ENCODE measurements at regions not wholly inside any gene's neighbourhood (a gene's known extent, or its start where the extent isn't known, plus 50 kb on each side); places are given as distances from the start of the nearest gene placed in this dataset.

GRCh38 chr10:105742923-105743322 is 1101.8 kb downstream of the SORCS3 start:
- H2AFZ ChIP-seq (ENCODE audit: low read depth, low read length, severe bottlenecking): no peak overlapping the region
- H4K20me1 ChIP-seq (ENCODE audit: low read depth, low read length): no peaks in the 10 kb centered on the region
- no peak overlapping the region for H3K9ac ChIP-seq (ENCODE audit: low read length)
- no peaks in the 10 kb centered on the region for H3K9me2 ChIP-seq (replicated peaks; ENCODE audit: insufficient read depth, low read length)
- TF ChIP-seq EZH2phosphoT487 (conservative IDR thresholded peaks at IDR 0.05; ENCODE audit: low read length): no peak
- TF ChIP-seq CTCF (IDR thresholded peaks at IDR 0.05; ENCODE audit: insufficient read depth, low read length, poor library complexity, severe bottlenecking): no peak
- H3F3A ChIP-seq (ENCODE audit: insufficient read depth): no peaks in the 10 kb centered on the region
- H3K27ac ChIP-seq (ENCODE audit: low read depth, low read length): no peak overlapping the region
- no peaks in the 10 kb centered on the region for H3K9me3 ChIP-seq (ENCODE audit: insufficient read depth, low read length)
- no peak overlapping the region for H3K4me3 ChIP-seq (ENCODE audit: insufficient read depth, low read length, poor library complexity, severe bottlenecking)
- no peaks in the 10 kb centered on the region for H3K27me3 ChIP-seq (ENCODE audit: low read length)
- H3K36me3 ChIP-seq (ENCODE audit: low read length): no peaks in the 10 kb centered on the region
- H3K4me2 ChIP-seq (ENCODE audit: low read depth, low read length, poor library complexity, severe bottlenecking): no peak overlapping the region
- H3K79me2 ChIP-seq (ENCODE audit: insufficient read depth, low read length): no peaks in the 10 kb centered on the region

GRCh38 chr10:105742184-105742583 is 1101.1 kb downstream of the SORCS3 start:
- Histone ChIP-seq H3K9me2 (replicated peaks; ENCODE audit: insufficient read depth, low read length) (no peaks in the 10 kb centered on the region), H2AFZ (ENCODE audit: low read depth, low read length, severe bottlenecking) (no peak overlapping the region), H3K4me2 (ENCODE audit: low read depth, low read length, poor library complexity, severe bottlenecking) (no peak overlapping the region), H3K9me3 (ENCODE audit: insufficient read depth, low read length) (no peaks in the 10 kb centered on the region), H3K27ac (ENCODE audit: low read depth, low read length) (no peak overlapping the region), H3K79me2 (ENCODE audit: insufficient read depth, low read length) (no peaks in the 10 kb centered on the region), H3K4me3 (ENCODE audit: insufficient read depth, low read length, poor library complexity, severe bottlenecking) (no peak overlapping the region), H3K36me3 (ENCODE audit: low read length) (no peaks in the 10 kb centered on the region), H3K27me3 (ENCODE audit: low read length) (no peaks in the 10 kb centered on the region), H4K20me1 (ENCODE audit: low read depth, low read length) (no peaks in the 10 kb centered on the region), H3K9ac (ENCODE audit: low read length) (no peak overlapping the region), H3F3A (ENCODE audit: insufficient read depth) (no peaks in the 10 kb centered on the region)
- TF ChIP-seq CTCF (IDR thresholded peaks at IDR 0.05; ENCODE audit: insufficient read depth, low read length, poor library complexity, severe bottlenecking) (no peak), EZH2phosphoT487 (conservative IDR thresholded peaks at IDR 0.05; ENCODE audit: low read length) (no peak)

GRCh38 chr10:105734479-105734878 is 1093.4 kb downstream of the SORCS3 start:
- H3K9me2 ChIP-seq (replicated peaks; ENCODE audit: insufficient read depth, low read length): no peaks in the 10 kb centered on the region
- H3F3A ChIP-seq (ENCODE audit: insufficient read depth): no peaks in the 10 kb centered on the region
- no peak overlapping the region for H3K27ac ChIP-seq (ENCODE audit: low read depth, low read length)
- H3K4me2 ChIP-seq (ENCODE audit: low read depth, low read length, poor library complexity, severe bottlenecking): no peak overlapping the region
- H3K79me2 ChIP-seq (ENCODE audit: insufficient read depth, low read length): no peaks in the 10 kb centered on the region
- no peaks in the 10 kb centered on the region for H3K9me3 ChIP-seq (ENCODE audit: insufficient read depth, low read length)
- H3K4me3 ChIP-seq (ENCODE audit: insufficient read depth, low read length, poor library complexity, severe bottlenecking): no peak overlapping the region
- H3K9ac ChIP-seq (ENCODE audit: low read length): no peak overlapping the region
- no peaks in the 10 kb centered on the region for H4K20me1 ChIP-seq (ENCODE audit: low read depth, low read length)
- H3K36me3 ChIP-seq (ENCODE audit: low read length): no peaks in the 10 kb centered on the region
- TF ChIP-seq CTCF (IDR thresholded peaks at IDR 0.05; ENCODE audit: insufficient read depth, low read length, poor library complexity, severe bottlenecking) (no peak), EZH2phosphoT487 (conservative IDR thresholded peaks at IDR 0.05; ENCODE audit: low read length) (no peak)
- no peak overlapping the region for H2AFZ ChIP-seq (ENCODE audit: low read depth, low read length, severe bottlenecking)
- H3K27me3 ChIP-seq (ENCODE audit: low read length): no peaks in the 10 kb centered on the region
